B cell (primary cell): ENCODE measurements at regions not wholly inside any gene's neighbourhood (a gene's known extent, or its start where the extent isn't known, plus 50 kb on each side); places are given as distances from the start of the nearest gene placed in this dataset.

Experiments
- ATAC-seq: fragments of 200-7000 bp; cut with Tn5 transposase; one replicate; pipeline ENCODE4 v1.10.0; 2021; ENCODE audit warnings: low read depth, mild to moderate bottlenecking, moderate number of reproducible peaks, moderate library complexity
- CTCF ChIA-PET: fragments of 350-600 bp; sonication (Branson Sonifier 250); formaldehyde crosslinking; loops from one replicate; lab custom pipeline; 2021; ENCODE audit warnings: antibody characterized with exemption, inconsistent platforms; lab: Charles Lee
- POLR2A ChIA-PET: fragments of 350-600 bp; sonication (Branson Sonifier 250); formaldehyde crosslinking; loops from one replicate; lab custom pipeline; 2021; ENCODE audit warnings: antibody characterized with exemption; lab: Charles Lee
- DNase-seq: peaks from one replicate; pipeline ENCODE4 v3.0.0; 2013
- H2AFZ ChIP-seq: 2 replicates; pipeline ENCODE4 v1.6.1; 2012; ENCODE audit warnings: mild to moderate bottlenecking, low read depth, low read length; ENCODE audit not compliant: insufficient read depth, poor library complexity, severe bottlenecking
- H3K27ac ChIP-seq, 2 donors: 1 replicate in 1 of 2; 2 replicates in 1 of 2; pipeline ENCODE4 v1.5.1; 2012 to 2013; ENCODE audit warnings: low read length in 2 of 2, mild to moderate bottlenecking in 2 of 2, moderate library complexity in 1 of 2
- H3K27me3 ChIP-seq, 4 experiments: fragments of 200-600 bp in 1 of 4; sonication (generic) in 1 of 4; replicated peaks in 1 of 4; 1 replicate in 2 of 4; 2 replicates in 2 of 4; pipeline versions ENCODE4 v1.6.1 to v1.7.0; 2013 to 2016; ENCODE audit warnings: low read length in 3 of 4, mild to moderate bottlenecking in 2 of 4, mixed read lengths in 1 of 4, moderate library complexity in 1 of 4; ENCODE audit not compliant: insufficient read depth in 4 of 4, control insufficient read depth in 3 of 4; ENCODE audit errors: control extremely low read depth in 1 of 4
- H3K36me3 ChIP-seq, 2 experiments: replicated peaks in 1 of 2; 1 replicate in 1 of 2; 2 replicates in 1 of 2; pipeline versions ENCODE4 v1.6.1 to v1.7.1; 2013; ENCODE audit warnings: low read length in 1 of 2; ENCODE audit not compliant: insufficient read depth in 2 of 2, control insufficient read depth in 1 of 2; ENCODE audit errors: control extremely low read depth in 1 of 2, extremely low read depth in 1 of 2
- H3K4me1 ChIP-seq, 2 donors: fragments of 200-600 bp in 1 of 2; sonication (generic) in 1 of 2; 1 replicate in 1 of 2; 2 replicates in 1 of 2; pipeline versions ENCODE4 v1.5.1 to v1.6.1; 2013 to 2017; ENCODE audit warnings: low read length in 2 of 2; ENCODE audit not compliant: control insufficient read depth in 2 of 2, insufficient read depth in 2 of 2
- H3K4me2 ChIP-seq: replicated peaks from 2 replicates; pipeline ENCODE3; 2012; ENCODE audit warnings: mild to moderate bottlenecking, low read depth, low read length; ENCODE audit not compliant: poor library complexity, severe bottlenecking
- H3K4me3 ChIP-seq, 5 experiments: fragments of 200-600 bp in 1 of 5; sonication (generic) in 1 of 5; 1 replicate in 3 of 5; 2 replicates in 2 of 5; pipeline versions ENCODE4 v1.5.1 to v1.7.0; 2011 to 2016; ENCODE audit warnings: low read length in 4 of 5, mild to moderate bottlenecking in 4 of 5, low read depth in 2 of 5, control low read depth in 1 of 5, moderate library complexity in 1 of 5; ENCODE audit not compliant: insufficient read depth in 1 of 5; ENCODE audit errors: control extremely low read depth in 1 of 5, extremely low read depth in 1 of 5
- H3K79me2 ChIP-seq: fragments of 200-600 bp; sonication (generic); one replicate; pipeline ENCODE4 v1.6.0; 2016; ENCODE audit warnings: low read length; ENCODE audit not compliant: control insufficient read depth, insufficient read depth
- H3K9ac ChIP-seq: fragments of 200-600 bp; sonication (generic); 2 replicates; pipeline ENCODE4 v1.6.1; 2017; ENCODE audit warnings: mild to moderate bottlenecking, low read length, moderate library complexity
- H3K9me3 ChIP-seq, 3 donors: one replicate each; pipeline versions ENCODE4 v1.6.1 to v1.7.1; 2013; ENCODE audit warnings: low read length in 2 of 3; ENCODE audit not compliant: control insufficient read depth in 2 of 3, insufficient read depth in 1 of 3; ENCODE audit errors: control extremely low read depth in 1 of 3
- H4K20me1 ChIP-seq: 2 replicates; pipeline ENCODE4 v1.6.0; 2012; ENCODE audit warnings: mild to moderate bottlenecking, low read length; ENCODE audit not compliant: insufficient read depth, control insufficient read depth, poor library complexity, severe bottlenecking
- H3K27ac Mint-ChIP-seq: one replicate; pipeline ENCODE4 v1.8.0; 2021; ENCODE audit warnings: mixed read lengths
- H3K27me3 Mint-ChIP-seq: one replicate; pipeline ENCODE4 v1.8.0; 2021; ENCODE audit warnings: mixed read lengths
- H3K4me1 Mint-ChIP-seq: one replicate; pipeline ENCODE4 v1.8.0; 2021; ENCODE audit warnings: mixed read lengths
- H3K4me3 Mint-ChIP-seq: one replicate; pipeline ENCODE4 v1.8.0; 2021; ENCODE audit warnings: mixed read lengths
- H3K9me3 Mint-ChIP-seq: one replicate; pipeline ENCODE4 v1.8.0; 2022; ENCODE audit warnings: mixed read lengths; ENCODE audit not compliant: insufficient read depth
- CTCF ChIP-seq: fragments of 200-600 bp; IDR thresholded peaks from one replicate; pipeline ENCODE4 v1.8.0; 2022; ENCODE audit warnings: antibody characterized with exemption, mild to moderate bottlenecking
- EZH2 ChIP-seq: IDR thresholded peaks from 2 replicates; pipeline ENCODE4 v1.6.1; 2012; ENCODE audit warnings: borderline replicate concordance, low read depth, mild to moderate bottlenecking, moderate library complexity, low read length; ENCODE audit not compliant: insufficient read depth, poor library complexity, severe bottlenecking
- WGBS: methylation state at CpG from one replicate; pipeline ENCODE4 v1.1.5; 2013; ENCODE audit warnings: missing lambda C conversion rate; ENCODE audit not compliant: insufficient coverage; 5-methylcytosine and 5-hydroxymethylcytosine counted together
- intact Hi-C: fragments of 100-400 bp; cut with micrococcal nuclease; formaldehyde crosslinking; loops from one replicate; pipeline ENCODE4 v1.10.0; 2022

DNA sequence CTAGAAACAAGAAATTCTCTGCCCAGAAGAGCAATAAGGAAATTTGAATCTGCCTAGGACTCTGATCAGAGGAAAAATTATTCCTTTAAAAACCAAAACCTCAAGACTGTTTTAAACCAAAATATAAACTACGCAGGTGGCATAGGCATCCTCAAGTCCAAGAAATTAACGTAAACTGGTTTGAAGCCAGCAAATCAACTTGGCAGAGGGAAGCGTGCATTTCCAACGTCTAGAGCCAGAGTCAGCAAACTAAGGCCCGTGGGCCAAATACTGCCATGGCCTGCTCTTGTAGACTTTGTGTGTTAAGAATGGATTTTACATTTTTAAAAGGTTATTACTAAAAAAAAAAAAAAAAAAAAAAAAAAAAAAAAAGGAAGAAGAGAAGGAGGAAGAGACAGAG lies 67.8 kb upstream of the VTCN1 start:
- ChIA-PET CTCF (no interaction called here), POLR2A (no interaction called here)
- DNase-seq = no peak
- Histone ChIP-seq H3K79me2 (no peaks in the 10 kb centered on the region), H4K20me1 (no peaks in the 10 kb centered on the region), H3K36me3 (no peaks in the 10 kb centered on the region), H3K27ac (no peak overlapping the region), H3K9ac (no peak overlapping the region), H3K4me1 (no peaks in the 10 kb centered on the region), H3K27me3 (peaks cover 0 to 5% (median 0%) of the 10 kb centered on the region in 4 experiments), H3K4me3 (no peak overlapping the region), H3K9me3 (no peaks in the 10 kb centered on the region), H3K4me2 (no peak overlapping the region), H2AFZ (no peak overlapping the region)
- Mint-ChIP-seq H3K9me3 (peaks cover 1% of the 10 kb centered on the region), H3K4me3 (no peak overlapping the region), H3K27ac (no peak overlapping the region), H3K27me3 (peaks cover 10% of the 10 kb centered on the region), H3K4me1 (no peaks in the 10 kb centered on the region)
- intact Hi-C loops = no loop called here
- no peak for TF ChIP-seq EZH2
- no peak for TF ChIP-seq CTCF
- 93% methylated on average over 3 of the region's 5 CpGs for WGBS
- no peak for ATAC-seq

DNA sequence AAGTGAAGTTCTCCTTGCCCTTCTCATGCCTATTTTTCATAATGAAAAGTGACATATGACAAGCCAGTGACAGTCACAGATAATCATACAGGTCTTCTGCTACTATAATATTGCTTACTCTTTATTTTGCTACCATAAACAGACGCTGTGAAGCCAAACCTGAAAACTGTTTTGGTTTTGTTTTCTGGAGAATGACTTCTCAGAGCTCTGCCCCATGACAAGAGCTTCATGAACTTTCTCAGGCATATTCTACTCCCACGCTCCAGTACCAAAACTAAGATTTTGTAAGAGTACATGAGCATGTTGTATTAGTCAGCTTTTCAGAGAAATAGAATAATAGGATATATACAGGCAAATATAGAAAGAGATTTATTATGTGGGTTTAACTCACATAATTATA lies 64.3 kb upstream of the VTCN1 start:
- Mint-ChIP-seq H3K27ac (no peak overlapping the region), H3K4me1 (no peaks in the 10 kb centered on the region), H3K9me3 (peaks cover 4% of the 10 kb centered on the region), H3K27me3 (peaks cover 18% of the 10 kb centered on the region), H3K4me3 (no peak overlapping the region)
- Histone ChIP-seq H3K4me3 (no peak overlapping the region), H3K79me2 (no peaks in the 10 kb centered on the region), H3K4me1 (no peaks in the 10 kb centered on the region), H3K9ac (no peak overlapping the region), H4K20me1 (no peaks in the 10 kb centered on the region), H3K27me3 (peaks cover 0 to 5% (median 0%) of the 10 kb centered on the region in 4 experiments), H3K27ac (no peak overlapping the region), H3K4me2 (no peak overlapping the region), H2AFZ (no peak overlapping the region), H3K36me3 (no peaks in the 10 kb centered on the region), H3K9me3 (no peaks in the 10 kb centered on the region)
- WGBS = no CpG with 5 or more reads among the region's 2 CpGs
- POLR2A ChIA-PET = no interaction called here
- ATAC-seq (no peak), DNase-seq (no peak)
- intact Hi-C loops = no loop called here
- CTCF ChIA-PET = interaction anchor here (0.5 kb wide), 1 partner anchor 215 kb away, joined by 3 read pairs; the partner anchor contains the start of gene TTF2
- no peak for TF ChIP-seq EZH2
- TF ChIP-seq CTCF = no peak
